SK-N-MC (cell line): ENCODE measurements at regions not wholly inside any gene's neighbourhood (a gene's known extent, or its start where the extent isn't known, plus 50 kb on each side); places are given as distances from the start of the nearest gene placed in this dataset.
A peak's percentile ranks its signal among the peaks of the same experiment; 100 is the strongest.

Experiments used
- DNase-seq: peaks from one replicate; pipeline ENCODE4 v3.0.0-alpha.2; 2011; ENCODE audit warnings: low read depth, low spot score
- H3K27ac ChIP-seq: fragments of 200-600 bp; sonication (generic); 2 replicates; pipeline ENCODE4 v1.5.1; 2016; ENCODE audit warnings: mixed run types
- H3K36me3 ChIP-seq: fragments of 200-600 bp; sonication (generic); 2 replicates; pipeline ENCODE4 v1.6.1; 2017; ENCODE audit warnings: antibody characterized with exemption, low read length, mixed read lengths; ENCODE audit not compliant: insufficient read depth
- H3K4me3 ChIP-seq: fragments of 200-600 bp; sonication (generic); 2 replicates; pipeline ENCODE4 v1.5.1; 2016
- H3K9ac ChIP-seq: fragments of 200-600 bp; sonication (generic); 2 replicates; pipeline ENCODE4 v1.8.0; 2017; ENCODE audit warnings: mixed run types, mixed read lengths; ENCODE audit not compliant: insufficient read length
- H3K9me3 ChIP-seq: fragments of 200-600 bp; sonication (generic); 2 replicates; pipeline ENCODE4 v1.6.1; 2017; ENCODE audit warnings: low read depth, mild to moderate bottlenecking, antibody characterized with exemption, low read length, moderate library complexity, mixed read lengths
- EZH2 ChIP-seq: fragments of 200-600 bp; sonication (generic); IDR thresholded peaks from one replicate; pipeline ENCODE4 v1.6.1; 2017; ENCODE audit warnings: antibody characterized with exemption
- FOXP2 ChIP-seq: optimal IDR thresholded peaks from 2 replicates; pipeline ENCODE3; 2011; ENCODE audit warnings: mild to moderate bottlenecking, moderate library complexity; ENCODE audit not compliant: insufficient read depth; ENCODE audit errors: extremely low read length, control extremely low read depth
- POLR2AphosphoS5 ChIP-seq: IDR thresholded peaks from 2 replicates; pipeline ENCODE4 v1.6.1; 2012; ENCODE audit warnings: mild to moderate bottlenecking, low read depth, low read length, borderline replicate concordance

DNA sequence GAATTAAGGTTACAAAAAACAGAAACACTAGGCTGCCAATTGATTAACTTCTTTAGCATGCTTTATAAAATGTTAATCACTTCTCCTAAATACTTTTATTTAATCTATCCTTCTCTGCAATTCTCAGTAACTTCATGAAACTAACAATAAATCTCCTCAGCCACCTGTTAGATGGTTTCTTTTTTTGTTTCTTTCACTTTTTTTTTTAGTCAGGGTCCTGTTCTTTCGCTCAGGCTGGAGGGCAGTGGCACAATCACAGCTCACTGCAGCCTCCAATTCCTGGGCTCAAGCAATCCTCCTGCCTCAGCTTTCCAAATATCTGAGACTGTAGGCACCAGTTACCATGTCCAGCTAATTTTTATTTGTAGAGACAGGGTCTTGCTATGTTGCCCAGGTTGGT is 213.4 kb upstream of the STK17B start:
- Histone ChIP-seq H3K27ac (no peak overlapping the region), H3K9ac (no peak overlapping the region), H3K36me3 (no peaks in the 10 kb centered on the region), H3K4me3 (no peak overlapping the region), H3K9me3 (no peaks in the 10 kb centered on the region)
- TF ChIP-seq POLR2AphosphoS5, result no peak
- TF ChIP-seq FOXP2, result no peak
- TF ChIP-seq EZH2, result no peak
- no peak for DNase-seq

DNA sequence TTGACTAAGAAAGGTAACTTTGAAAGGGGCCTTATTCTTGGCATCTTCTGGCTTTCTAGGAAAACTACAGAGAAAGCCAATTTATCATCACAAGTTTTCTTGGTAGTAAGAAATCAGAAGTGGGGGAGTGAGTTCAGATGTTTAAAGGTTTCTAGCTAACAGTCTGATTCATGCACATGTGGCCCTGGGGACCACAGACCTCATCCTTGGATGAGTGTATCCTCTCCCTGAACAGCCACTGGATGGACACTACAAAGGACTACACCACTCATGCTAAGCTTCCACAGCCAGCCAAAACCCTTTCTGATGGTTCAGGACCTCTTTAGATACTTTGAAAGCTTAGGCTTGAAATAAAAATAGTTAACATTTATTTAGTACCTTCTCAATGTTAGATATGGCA is 218.3 kb upstream of the STK17B start:
- Histone ChIP-seq H3K9ac (no peak overlapping the region), H3K36me3 (no peaks in the 10 kb centered on the region), H3K4me3 (no peak overlapping the region), H3K9me3 (no peaks in the 10 kb centered on the region), H3K27ac (no peak overlapping the region)
- DNase-seq, result no peak
- no peak for TF ChIP-seq POLR2AphosphoS5
- TF ChIP-seq EZH2, result no peak
- TF ChIP-seq FOXP2, result no peak

DNA sequence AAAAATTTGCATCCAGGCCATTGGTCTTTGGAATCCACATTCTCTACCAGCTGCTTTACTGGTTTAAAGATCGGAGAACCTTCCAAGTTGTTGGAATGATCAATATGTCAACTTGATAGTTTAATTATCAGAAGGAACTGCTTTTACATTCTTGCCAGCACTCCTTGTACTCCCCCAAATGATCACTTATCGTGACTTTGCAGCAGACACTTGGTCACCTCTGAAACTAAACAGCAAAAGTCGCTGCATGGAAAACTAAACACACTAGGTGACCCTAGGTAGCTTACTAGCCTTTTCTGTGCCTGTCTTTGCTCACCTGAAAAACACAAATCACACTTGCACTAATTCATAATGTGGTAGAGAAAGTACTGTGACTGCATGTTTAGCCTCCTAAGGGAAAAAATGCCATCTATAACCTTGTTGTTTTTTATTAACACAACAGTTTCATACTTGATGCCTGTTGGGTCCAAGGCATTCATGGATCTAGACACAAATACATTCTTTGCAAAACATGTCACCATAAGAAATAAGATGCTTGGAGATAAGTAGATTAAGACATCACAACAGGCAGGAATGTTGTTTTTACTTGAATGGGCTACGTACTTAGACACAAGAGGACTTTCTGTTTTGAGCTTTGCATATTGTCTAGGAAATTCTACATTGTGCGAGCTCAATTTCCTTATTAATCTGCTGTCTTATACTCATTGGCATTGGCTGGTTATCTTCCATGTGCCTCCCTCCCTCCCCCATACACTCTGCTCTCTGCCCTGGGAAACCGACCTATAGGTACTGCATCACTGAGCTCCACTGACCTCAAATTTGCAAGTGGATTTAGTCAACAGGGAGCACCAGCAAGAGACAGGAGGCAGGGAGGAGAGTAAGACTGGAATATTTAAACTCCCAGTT is 219.1 kb upstream of the STK17B start:
- no peak for DNase-seq
- H3K36me3 ChIP-seq, result no peaks in the 10 kb centered on the region
- H3K9ac ChIP-seq, result no peak overlapping the region
- TF ChIP-seq POLR2AphosphoS5 (no peak), FOXP2 (no peak), EZH2 (no peak)
- H3K9me3 ChIP-seq, result no peaks in the 10 kb centered on the region
- H3K4me3 ChIP-seq, result no peak overlapping the region
- no peak overlapping the region for H3K27ac ChIP-seq

DNA sequence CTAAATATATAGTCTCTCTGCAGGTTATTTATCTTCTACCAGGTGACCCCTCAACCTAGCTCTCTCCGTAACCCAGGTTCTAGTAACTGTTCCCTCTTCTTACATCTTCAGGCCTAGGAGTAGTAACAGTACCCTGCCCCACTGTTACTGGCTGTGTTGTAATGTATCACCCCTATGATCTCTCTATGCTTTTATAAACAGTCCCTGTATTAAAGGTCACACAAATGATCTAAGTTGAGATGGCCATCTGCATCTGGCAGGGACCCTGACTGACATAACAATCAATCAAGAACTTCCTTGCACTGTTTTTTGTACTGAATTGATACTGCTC is 219.7 kb upstream of the STK17B start:
- Histone ChIP-seq H3K9ac (no peak overlapping the region), H3K4me3 (no peak overlapping the region), H3K9me3 (no peaks in the 10 kb centered on the region), H3K36me3 (no peaks in the 10 kb centered on the region), H3K27ac (no peak overlapping the region)
- TF ChIP-seq EZH2 (no peak), POLR2AphosphoS5 (no peak), FOXP2 (no peak)
- no peak for DNase-seq

DNA sequence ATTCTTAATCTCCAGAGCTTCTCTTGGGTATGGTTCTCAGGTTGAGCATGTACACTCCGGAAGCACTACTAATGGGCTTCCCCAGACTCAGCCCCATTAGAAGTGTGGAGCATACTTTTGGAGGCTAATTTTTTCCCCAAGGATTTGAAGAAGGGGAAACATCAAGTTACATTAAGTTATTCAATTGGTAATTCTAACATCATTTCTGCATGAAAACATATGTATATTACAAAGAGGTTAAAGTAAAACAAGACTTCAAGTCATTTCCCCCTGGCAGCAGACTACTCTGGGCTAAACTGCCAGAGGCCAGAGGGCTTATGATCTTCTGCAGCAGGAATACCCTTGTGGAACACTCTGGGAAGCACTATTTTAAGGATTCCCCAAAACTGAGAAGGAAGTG is 227.7 kb upstream of the STK17B start:
- peak overlapping the region; percentile 81 for H3K9ac ChIP-seq
- TF ChIP-seq EZH2, result no peak
- no peak; the same call in 1 of the 2 replicates for TF ChIP-seq POLR2AphosphoS5
- no peak for TF ChIP-seq FOXP2
- peak overlapping the region; percentile 70 for H3K4me3 ChIP-seq
- no peaks in the 10 kb centered on the region for H3K36me3 ChIP-seq
- DNase-seq, result no peak
- H3K27ac ChIP-seq, result peak overlapping the region; percentile 100
- H3K9me3 ChIP-seq, result no peaks in the 10 kb centered on the region

DNA sequence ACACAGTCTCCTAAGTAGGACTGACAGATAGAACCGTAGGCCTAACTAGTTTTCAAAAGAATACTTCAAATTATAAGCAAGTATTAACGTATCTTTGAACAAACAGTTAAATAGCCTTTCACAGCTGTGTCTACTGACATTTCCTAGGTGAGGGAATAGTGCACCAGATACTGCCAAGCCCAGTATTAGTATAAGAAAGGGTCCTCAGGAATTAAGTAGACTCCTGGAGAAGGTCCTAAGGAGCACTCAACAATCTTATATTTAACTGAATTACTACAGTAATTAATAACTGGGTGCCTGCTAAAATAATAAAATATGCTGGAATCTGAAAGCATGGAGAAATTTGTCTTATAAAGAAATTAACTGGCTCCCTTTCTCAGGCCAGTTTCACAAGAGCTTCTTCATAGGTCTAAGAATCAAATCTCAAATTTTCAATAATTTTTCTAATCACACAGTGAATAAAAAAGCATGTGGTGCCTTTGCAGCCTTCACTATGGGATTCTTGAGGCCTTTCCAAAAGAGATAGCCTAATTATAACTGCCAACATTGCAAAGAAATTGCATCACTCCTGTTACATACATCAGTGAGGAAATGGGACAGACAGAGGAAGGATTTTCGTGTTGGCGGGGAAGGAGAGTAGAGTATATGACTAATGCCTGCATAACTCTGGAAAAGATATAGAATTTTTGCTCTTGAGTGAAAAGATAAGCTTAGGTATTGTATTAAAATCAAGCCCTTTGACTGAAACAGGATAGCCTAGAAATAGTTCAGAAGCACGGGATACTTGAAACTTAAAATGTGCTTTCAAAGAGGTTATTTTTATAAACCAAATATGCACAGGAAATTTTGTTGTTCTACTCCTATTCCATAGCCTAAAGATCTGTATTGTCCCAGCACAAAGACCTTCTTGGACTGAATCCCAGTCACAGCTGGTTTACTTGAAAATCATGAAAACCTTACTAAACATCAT is 228.6 kb upstream of the STK17B start:
- H3K36me3 ChIP-seq, result no peaks in the 10 kb centered on the region
- DNase-seq, result peak; percentile 88
- H3K9me3 ChIP-seq, result no peaks in the 10 kb centered on the region
- TF ChIP-seq EZH2 (no peak), POLR2AphosphoS5 (peak; percentile 45; the same call in 1 of the 2 replicates)
- H3K4me3 ChIP-seq, result peak overlapping the region; percentile 70
- peak overlapping the region; percentile 100 for H3K27ac ChIP-seq
- H3K9ac ChIP-seq, result peak overlapping the region; percentile 81

DNA sequence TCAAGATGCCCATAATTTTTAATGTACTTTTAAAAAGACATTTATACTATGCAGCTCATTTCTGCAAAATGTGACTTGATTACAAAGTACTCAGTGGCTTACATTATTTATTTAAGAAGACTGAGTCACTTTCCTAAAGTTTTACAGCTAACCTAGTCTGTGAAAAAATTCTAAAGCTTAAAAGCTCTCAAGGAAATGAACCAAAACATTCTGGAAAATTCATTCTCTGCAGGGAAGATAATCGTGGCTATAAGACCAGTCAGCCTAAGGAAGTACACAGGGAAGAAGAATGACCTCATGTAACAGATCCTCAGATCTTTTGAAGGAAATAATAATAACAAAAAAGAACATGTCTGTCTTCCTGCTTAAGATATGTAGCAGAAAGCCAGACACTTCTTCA is 232.1 kb upstream of the STK17B start:
- Histone ChIP-seq H3K27ac (peak overlapping the region; percentile 88), H3K36me3 (no peaks in the 10 kb centered on the region), H3K9me3 (no peaks in the 10 kb centered on the region), H3K9ac (no peak overlapping the region), H3K4me3 (0 out of 2 replicates have a peak overlapping the region, but pooled peaks have one; percentile 9)
- no peak for DNase-seq
- TF ChIP-seq POLR2AphosphoS5, result no peak
- TF ChIP-seq EZH2, result no peak
- TF ChIP-seq FOXP2, result no peak

DNA sequence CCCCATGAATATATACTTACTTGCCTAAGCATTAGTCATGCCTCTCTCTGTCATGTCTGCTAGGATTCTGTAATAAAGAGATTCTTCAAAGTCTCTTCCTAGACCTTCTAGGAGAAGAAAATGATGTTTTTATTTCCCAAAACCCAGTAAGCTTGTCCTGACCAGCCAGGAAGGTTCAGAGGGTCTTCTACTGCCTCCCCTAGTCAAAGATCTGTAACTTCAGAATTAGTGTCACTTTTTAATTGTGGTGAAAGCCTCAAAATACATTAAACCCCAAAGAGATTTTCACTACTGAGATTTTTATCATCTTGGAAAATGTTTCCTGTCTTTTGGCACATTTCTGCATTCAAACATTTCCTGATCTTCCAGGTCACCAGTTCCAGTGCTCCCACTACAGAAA is 232.9 kb upstream of the STK17B start:
- Histone ChIP-seq H3K4me3 (no peak overlapping the region), H3K27ac (peak overlapping the region; percentile 88), H3K9me3 (no peaks in the 10 kb centered on the region), H3K36me3 (no peaks in the 10 kb centered on the region), H3K9ac (no peak overlapping the region)
- no peak for DNase-seq
- TF ChIP-seq FOXP2 (no peak), EZH2 (no peak)
